Activated T-cell treated with anti-CD3 and anti-CD28 coated beads, Interleukin-2, amount 50 U/mL, for 72 hours (primary cell): ENCODE measurements at regions not wholly inside any gene's neighbourhood (a gene's known extent, or its start where the extent isn't known, plus 50 kb on each side); places are given as distances from the start of the nearest gene placed in this dataset.

Experiments
- ATAC-seq, 2 donors: fragments of 150-1000 bp; cut with Tn5 transposase; replicated peaks in 1 of 2; 2 replicates each; pipeline ENCODE4 v1.10.0; 2021; ENCODE audit warnings: moderate library complexity in 2 of 2, mild to moderate bottlenecking in 1 of 2
- DNase-seq, 2 donors: peaks; one replicate each; pipeline ENCODE4 v3.0.0; 2021 to 2022; ENCODE audit warnings: mixed read lengths in 1 of 2
- H3K27ac Mint-ChIP-seq: one replicate; pipeline ENCODE4 v1.8.0; 2022; ENCODE audit warnings: mild to moderate bottlenecking, moderate library complexity, mixed read lengths
- H3K27me3 Mint-ChIP-seq: one replicate; pipeline ENCODE4 v1.8.0; 2022; ENCODE audit warnings: low read depth, mixed read lengths
- H3K36me3 Mint-ChIP-seq, 2 donors: one replicate each; pipeline ENCODE4 v1.8.0; 2022; ENCODE audit warnings: mixed read lengths in 2 of 2, mild to moderate bottlenecking in 1 of 2; ENCODE audit not compliant: insufficient read depth in 2 of 2
- H3K4me1 Mint-ChIP-seq: one replicate; pipeline ENCODE4 v1.8.0; 2022; ENCODE audit warnings: low read depth, mixed read lengths
- H3K4me3 Mint-ChIP-seq, 2 donors: one replicate each; pipeline ENCODE4 v1.8.0; 2022; ENCODE audit warnings: mild to moderate bottlenecking in 2 of 2, mixed read lengths in 2 of 2, moderate library complexity in 2 of 2
- H3K9me3 Mint-ChIP-seq, 2 donors: one replicate each; pipeline ENCODE4 v1.8.0; 2022; ENCODE audit warnings: mixed read lengths in 2 of 2

DNA sequence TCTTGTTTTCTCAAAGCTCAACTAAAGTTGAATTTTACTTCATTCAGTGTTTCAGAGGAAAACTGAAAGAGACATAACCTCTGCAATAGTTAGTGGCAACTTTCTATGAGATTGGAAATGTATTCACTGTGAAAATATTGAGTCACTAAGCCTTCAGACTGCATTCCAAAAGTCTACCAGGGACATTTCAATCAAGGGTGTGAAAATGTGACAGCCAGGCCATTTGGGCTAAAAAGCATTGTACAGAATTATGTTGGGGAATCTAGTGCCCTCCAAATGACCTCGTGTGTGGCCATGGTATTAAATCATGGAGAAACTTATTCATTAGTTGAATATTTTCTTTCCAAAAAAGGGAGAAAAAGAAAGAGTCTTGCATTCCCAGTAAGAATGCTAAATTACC, 251.9 kb downstream of the GRB14 start:
- H3K9me3 Mint-ChIP-seq: peaks cover 0 to 1% of the 10 kb centered on the region in 2 donors
- ATAC-seq: no peak
- H3K36me3 Mint-ChIP-seq: no peaks in the 10 kb centered on the region
- H3K4me3 Mint-ChIP-seq: no peak overlapping the region
- no peak for DNase-seq
- H3K27me3 Mint-ChIP-seq: no peaks in the 10 kb centered on the region
- H3K4me1 Mint-ChIP-seq: no peaks in the 10 kb centered on the region
- H3K27ac Mint-ChIP-seq: no peak overlapping the region

GRCh38 chr2:164368896-164369295, 252.4 kb downstream of the GRB14 start:
- Mint-ChIP-seq H3K4me3 (no peak overlapping the region), H3K4me1 (no peaks in the 10 kb centered on the region), H3K27me3 (no peaks in the 10 kb centered on the region), H3K27ac (no peak overlapping the region), H3K36me3 (no peaks in the 10 kb centered on the region), H3K9me3 (peaks cover 0 to 1% of the 10 kb centered on the region in 2 donors)
- DNase-seq: no peak
- no peak for ATAC-seq

GRCh38 chr2:164363646-164364045, 257.6 kb downstream of the GRB14 start:
- Mint-ChIP-seq H3K9me3 (peaks cover 0 to 4% of the 10 kb centered on the region in 2 donors), H3K4me1 (no peaks in the 10 kb centered on the region), H3K4me3 (no peak overlapping the region), H3K27me3 (no peaks in the 10 kb centered on the region), H3K27ac (no peak overlapping the region), H3K36me3 (no peaks in the 10 kb centered on the region)
- no peak for DNase-seq
- ATAC-seq: no peak

GRCh38 chr2:164351536-164351935, 269.7 kb downstream of the GRB14 start:
- peaks cover 1 to 4% of the 10 kb centered on the region in 2 donors for H3K9me3 Mint-ChIP-seq
- no peak overlapping the region for H3K27ac Mint-ChIP-seq
- no peaks in the 10 kb centered on the region for H3K27me3 Mint-ChIP-seq
- ATAC-seq (no peak), DNase-seq (no peak)
- no peaks in the 10 kb centered on the region for H3K4me1 Mint-ChIP-seq
- no peaks in the 10 kb centered on the region for H3K36me3 Mint-ChIP-seq
- H3K4me3 Mint-ChIP-seq: no peak overlapping the region

GRCh38 chr2:164335947-164336346, 285.3 kb downstream of the GRB14 start:
- DNase-seq (no peak), ATAC-seq (no peak)
- Mint-ChIP-seq H3K27me3 (no peaks in the 10 kb centered on the region), H3K27ac (no peak overlapping the region), H3K9me3 (peaks cover 0 to 2% of the 10 kb centered on the region in 2 donors), H3K4me1 (no peaks in the 10 kb centered on the region), H3K36me3 (peaks cover 0 to 2% of the 10 kb centered on the region in 2 donors), H3K4me3 (no peak overlapping the region)

DNA sequence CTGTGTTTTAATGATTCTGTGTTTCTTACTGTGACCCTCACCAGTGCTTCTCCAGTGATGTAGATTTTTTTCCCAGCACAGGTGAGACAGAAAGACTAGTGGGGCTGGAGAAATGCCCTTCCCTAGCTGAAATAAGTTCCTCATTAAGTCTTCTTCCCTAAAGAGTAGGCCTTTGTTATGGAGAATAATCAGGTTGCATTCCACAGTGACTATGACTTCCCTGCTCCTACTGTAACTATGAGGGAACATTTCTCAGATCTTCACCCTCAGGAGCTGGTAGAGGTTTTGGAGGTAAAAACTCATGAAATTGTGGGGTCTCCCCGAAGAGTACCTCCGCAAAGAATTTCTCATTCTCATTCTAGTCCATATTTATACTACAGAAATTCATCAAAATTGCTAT, 286.2 kb downstream of the GRB14 start:
- H3K27ac Mint-ChIP-seq: no peak overlapping the region
- H3K4me1 Mint-ChIP-seq: no peaks in the 10 kb centered on the region
- ATAC-seq: no peak

DNA sequence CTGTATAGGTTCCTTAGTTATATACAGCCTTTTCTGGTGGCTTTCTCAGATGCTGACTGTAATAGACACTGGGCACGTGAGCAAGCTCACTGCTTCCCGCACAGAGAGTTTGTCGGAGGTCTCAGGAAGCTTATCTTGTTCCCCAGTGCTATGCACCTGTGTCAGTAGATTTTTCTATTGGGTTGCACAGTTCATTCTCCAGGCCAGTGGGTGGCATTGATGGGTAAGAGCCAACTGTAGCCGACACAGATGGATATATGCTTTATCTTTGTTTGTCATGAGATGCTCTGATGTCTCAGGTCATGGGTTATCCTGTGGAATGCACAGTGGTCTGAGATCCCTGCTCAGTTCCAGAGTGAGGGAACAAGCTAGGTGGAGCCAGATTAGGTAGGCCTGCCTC, 293.0 kb downstream of the GRB14 start:
- no peak for ATAC-seq
- no peak for DNase-seq
- no peaks in the 10 kb centered on the region for H3K27me3 Mint-ChIP-seq
- peaks cover 1% of the 10 kb centered on the region in 2 donors for H3K36me3 Mint-ChIP-seq
- H3K4me1 Mint-ChIP-seq: no peaks in the 10 kb centered on the region
- H3K27ac Mint-ChIP-seq: no peak overlapping the region
- H3K9me3 Mint-ChIP-seq: peaks cover 8 to 12% of the 10 kb centered on the region in 2 donors
- no peak overlapping the region for H3K4me3 Mint-ChIP-seq

More for the DNA sequence above, 286.2 kb downstream of the GRB14 start:
- H3K27me3 Mint-ChIP-seq: no peaks in the 10 kb centered on the region
- peaks cover 0 to 2% of the 10 kb centered on the region in 2 donors for H3K36me3 Mint-ChIP-seq
- peaks cover 0 to under 1% of the 10 kb centered on the region in 2 donors for H3K9me3 Mint-ChIP-seq
- no peak overlapping the region for H3K4me3 Mint-ChIP-seq
- no peak for DNase-seq

GRCh38 chr2:164323978-164324377, 297.3 kb downstream of the GRB14 start:
- ATAC-seq: no peak
- Mint-ChIP-seq H3K4me3 (no peak overlapping the region), H3K27ac (no peak overlapping the region), H3K27me3 (no peaks in the 10 kb centered on the region), H3K36me3 (peaks cover 1% of the 10 kb centered on the region in 2 donors), H3K9me3 (peaks cover 11 to 18% of the 10 kb centered on the region in 2 donors), H3K4me1 (no peaks in the 10 kb centered on the region)
- DNase-seq: no peak

GRCh38 chr2:164314148-164314547, 307.1 kb downstream of the GRB14 start:
- Mint-ChIP-seq H3K9me3 (peaks cover 2 to 10% of the 10 kb centered on the region in 2 donors), H3K27ac (no peak overlapping the region), H3K4me1 (no peaks in the 10 kb centered on the region), H3K27me3 (no peaks in the 10 kb centered on the region), H3K36me3 (no peaks in the 10 kb centered on the region), H3K4me3 (no peak overlapping the region)
- DNase-seq: no peak
- no peak for ATAC-seq

DNA sequence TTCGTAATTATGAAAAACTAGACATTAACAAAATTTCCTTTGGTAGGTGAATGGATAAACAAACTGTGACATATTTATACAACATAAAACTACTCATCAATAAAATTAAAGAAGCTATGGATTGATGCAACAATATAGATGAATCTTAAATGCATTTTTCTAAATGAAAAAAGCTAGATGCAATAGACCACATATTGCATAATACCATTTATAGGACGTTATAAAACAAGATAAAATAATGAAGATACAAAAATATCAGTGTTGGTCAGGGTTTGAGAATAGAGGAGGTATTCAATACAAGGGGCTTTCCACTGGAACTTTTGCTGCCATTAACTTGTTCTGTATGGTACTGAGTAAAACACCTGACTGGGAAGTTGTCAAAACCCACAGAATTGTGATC, 314.4 kb downstream of the GRB14 start:
- ATAC-seq: no peak
- H3K9me3 Mint-ChIP-seq: peaks cover 1 to 8% of the 10 kb centered on the region in 2 donors
- H3K36me3 Mint-ChIP-seq: no peaks in the 10 kb centered on the region
- H3K4me1 Mint-ChIP-seq: no peaks in the 10 kb centered on the region
- H3K27me3 Mint-ChIP-seq: no peaks in the 10 kb centered on the region
- no peak overlapping the region for H3K27ac Mint-ChIP-seq
- no peak for DNase-seq
- no peak overlapping the region for H3K4me3 Mint-ChIP-seq

GRCh38 chr2:164302786-164303185, 318.5 kb downstream of the GRB14 start:
- DNase-seq: no peak
- H3K27ac Mint-ChIP-seq: no peak overlapping the region
- peaks cover 16 to 20% of the 10 kb centered on the region in 2 donors for H3K9me3 Mint-ChIP-seq
- H3K4me1 Mint-ChIP-seq: no peaks in the 10 kb centered on the region
- no peak overlapping the region for H3K4me3 Mint-ChIP-seq
- peaks cover 0 to 4% of the 10 kb centered on the region in 2 donors for H3K36me3 Mint-ChIP-seq
- no peaks in the 10 kb centered on the region for H3K27me3 Mint-ChIP-seq
- no peak for ATAC-seq

DNA sequence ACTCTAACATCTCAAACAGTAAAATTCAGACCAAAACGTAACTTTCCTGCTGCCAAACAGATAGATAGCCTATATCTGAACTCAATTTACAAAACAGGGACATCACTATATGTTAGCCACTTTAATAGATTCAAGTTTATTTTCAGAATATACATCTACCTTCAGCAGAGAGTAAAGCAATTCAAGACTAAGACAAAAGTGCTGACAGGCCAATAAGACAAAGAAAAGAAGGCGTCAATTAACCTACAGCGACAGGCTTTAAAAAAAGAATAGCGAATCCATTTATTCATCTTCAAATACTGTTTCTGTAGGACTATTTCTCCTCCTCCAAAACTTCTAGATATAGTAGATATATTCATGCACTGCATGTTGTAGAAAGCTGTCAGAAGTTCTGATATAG, 333.0 kb downstream of the GRB14 start:
- DNase-seq (no peak), ATAC-seq (no peak)
- no peaks in the 10 kb centered on the region for H3K4me1 Mint-ChIP-seq
- no peaks in the 10 kb centered on the region for H3K27me3 Mint-ChIP-seq
- H3K9me3 Mint-ChIP-seq: peaks cover 6 to 12% of the 10 kb centered on the region in 2 donors
- H3K36me3 Mint-ChIP-seq: peaks cover 0 to 2% of the 10 kb centered on the region in 2 donors
- no peak overlapping the region for H3K27ac Mint-ChIP-seq
- no peak overlapping the region for H3K4me3 Mint-ChIP-seq

DNA sequence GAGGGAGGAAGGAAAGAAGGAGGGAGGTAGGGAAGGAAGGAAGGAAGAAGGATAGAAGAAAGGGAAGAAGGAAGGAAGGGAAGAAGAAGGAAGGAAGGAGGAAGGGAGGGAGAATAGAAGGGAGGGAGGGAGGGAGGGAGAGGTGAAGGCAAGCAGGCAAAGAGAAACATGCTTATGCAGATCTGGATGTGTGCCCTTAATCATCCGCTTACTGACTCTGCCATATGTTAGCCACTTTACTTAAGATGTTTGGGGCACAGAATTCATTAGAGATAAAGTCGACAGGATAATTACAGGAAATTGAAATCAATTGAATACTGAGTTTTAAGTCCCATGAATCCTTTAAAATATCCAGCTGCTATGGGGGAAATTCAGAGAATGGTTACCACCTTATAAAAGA, 334.2 kb downstream of the GRB14 start:
- ATAC-seq: no peak
- no peaks in the 10 kb centered on the region for H3K4me1 Mint-ChIP-seq
- H3K27ac Mint-ChIP-seq: no peak overlapping the region
- DNase-seq: no peak
- peaks cover 6 to 12% of the 10 kb centered on the region in 2 donors for H3K9me3 Mint-ChIP-seq
- H3K36me3 Mint-ChIP-seq: peaks cover 0 to 2% of the 10 kb centered on the region in 2 donors
- no peak overlapping the region for H3K4me3 Mint-ChIP-seq
- H3K27me3 Mint-ChIP-seq: no peaks in the 10 kb centered on the region

GRCh38 chr2:164285576-164285975, 335.7 kb downstream of the GRB14 start:
- Mint-ChIP-seq H3K4me3 (no peak overlapping the region), H3K27ac (no peak overlapping the region), H3K4me1 (no peaks in the 10 kb centered on the region), H3K9me3 (peaks cover 2 to 10% of the 10 kb centered on the region in 2 donors), H3K27me3 (no peaks in the 10 kb centered on the region), H3K36me3 (peaks cover 0 to 2% of the 10 kb centered on the region in 2 donors)
- ATAC-seq (no peak), DNase-seq (no peak)
